OCI-LY3 (cell line): ENCODE measurements at regions not wholly inside any gene's neighbourhood (a gene's known extent, or its start where the extent isn't known, plus 50 kb on each side); places are given as distances from the start of the nearest gene placed in this dataset.

Experiments
- CTCF ChIP-seq: fragments of 200-600, 300-600 bp; sonication (generic); IDR thresholded peaks from 2 replicates; pipeline ENCODE4 v1.5.1; 2014; ENCODE audit warnings: antibody characterized with exemption, low read length, low read depth
- EZH2phosphoT487 ChIP-seq: fragments of 200-600 bp; shearing (Covaris generic); IDR thresholded peaks from 2 replicates; pipeline ENCODE4 v1.6.1; 2018; ENCODE audit warnings: antibody characterized with exemption, mixed run types, low read depth

- TF ChIP-seq CTCF, result no peak
- TF ChIP-seq EZH2phosphoT487, result no peak
Observed at GRCh38 chr2:183671233-183671632, 547.0 kb downstream of the NUP35 start.
